ENCODE measurements at regions not wholly inside any gene's neighbourhood (a gene's known extent, or its start where the extent isn't known, plus 50 kb on each side); places are given as distances from the start of the nearest gene placed in this dataset.

GRCh38 chr1:101379950-101380349 lies 143.1 kb downstream of the S1PR1 start:
- TF ChIP-seq, protein P1, sequence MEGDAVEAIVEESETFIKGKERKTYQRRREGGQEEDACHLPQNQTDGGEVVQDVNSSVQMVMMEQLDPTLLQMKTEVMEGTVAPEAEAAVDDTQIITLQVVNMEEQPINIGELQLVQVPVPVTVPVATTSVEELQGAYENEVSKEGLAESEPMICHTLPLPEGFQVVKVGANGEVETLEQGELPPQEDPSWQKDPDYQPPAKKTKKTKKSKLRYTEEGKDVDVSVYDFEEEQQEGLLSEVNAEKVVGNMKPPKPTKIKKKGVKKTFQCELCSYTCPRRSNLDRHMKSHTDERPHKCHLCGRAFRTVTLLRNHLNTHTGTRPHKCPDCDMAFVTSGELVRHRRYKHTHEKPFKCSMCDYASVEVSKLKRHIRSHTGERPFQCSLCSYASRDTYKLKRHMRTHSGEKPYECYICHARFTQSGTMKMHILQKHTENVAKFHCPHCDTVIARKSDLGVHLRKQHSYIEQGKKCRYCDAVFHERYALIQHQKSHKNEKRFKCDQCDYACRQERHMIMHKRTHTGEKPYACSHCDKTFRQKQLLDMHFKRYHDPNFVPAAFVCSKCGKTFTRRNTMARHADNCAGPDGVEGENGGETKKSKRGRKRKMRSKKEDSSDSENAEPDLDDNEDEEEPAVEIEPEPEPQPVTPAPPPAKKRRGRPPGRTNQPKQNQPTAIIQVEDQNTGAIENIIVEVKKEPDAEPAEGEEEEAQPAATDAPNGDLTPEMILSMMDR (IDR thresholded peaks at IDR 0.05; ENCODE audit: partially characterized antibody, unreplicated experiment), result no peak
- peaks cover 22% of the 10 kb centered on the region for H3K4me1 Mint-ChIP-seq (ENCODE audit: low read depth, unreplicated experiment)
- DNase-seq, result no peak
- no peaks in the 10 kb centered on the region for H3K27me3 Mint-ChIP-seq (ENCODE audit: unreplicated experiment)
- no peak overlapping the region for H3K27ac Mint-ChIP-seq (ENCODE audit: unreplicated experiment)
- H3K4me3 Mint-ChIP-seq (ENCODE audit: unreplicated experiment), result no peak overlapping the region
- no peaks in the 10 kb centered on the region for H3K36me3 Mint-ChIP-seq (ENCODE audit: unreplicated experiment)
- H3K9me3 Mint-ChIP-seq (ENCODE audit: unreplicated experiment), result peaks cover 6% of the 10 kb centered on the region

DNA sequence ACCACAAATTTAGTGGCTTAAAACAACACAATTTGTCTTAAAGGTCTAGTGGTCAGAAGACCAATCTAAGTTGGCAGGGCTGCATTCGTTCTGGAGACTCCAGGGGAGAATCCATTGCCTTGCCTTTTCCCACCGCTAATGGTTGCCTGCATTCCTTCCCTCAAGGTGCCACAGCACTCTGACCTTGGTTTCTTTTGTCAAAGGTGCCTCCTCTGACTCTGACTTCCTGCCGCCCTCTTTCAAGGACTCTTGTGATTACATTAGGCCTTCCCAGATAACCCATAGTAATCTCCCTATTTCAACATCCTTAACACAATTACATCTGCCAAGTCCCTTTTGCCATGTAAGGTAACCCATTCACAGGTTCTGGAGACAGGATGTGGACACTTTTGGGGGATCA lies 145.3 kb downstream of the S1PR1 start:
- Mint-ChIP-seq H3K9me3 (ENCODE audit: unreplicated experiment) (peaks cover 6% of the 10 kb centered on the region), H3K4me1 (ENCODE audit: low read depth, unreplicated experiment) (peaks cover 12% of the 10 kb centered on the region), H3K27ac (ENCODE audit: unreplicated experiment) (peak overlapping the region; percentile 14), H3K36me3 (ENCODE audit: unreplicated experiment) (peaks cover 6% of the 10 kb centered on the region), H3K4me3 (ENCODE audit: unreplicated experiment) (no peak overlapping the region), H3K27me3 (ENCODE audit: unreplicated experiment) (no peaks in the 10 kb centered on the region)
- TF ChIP-seq, protein P1 (IDR thresholded peaks at IDR 0.05; ENCODE audit: partially characterized antibody, unreplicated experiment), result no peak
- DNase-seq, result no peak

GRCh38 chr1:101388904-101389546 lies 152.2 kb downstream of the S1PR1 start:
- Mint-ChIP-seq H3K27me3 (ENCODE audit: unreplicated experiment) (no peaks in the 10 kb centered on the region), H3K36me3 (ENCODE audit: unreplicated experiment) (peaks cover 11% of the 10 kb centered on the region), H3K9me3 (ENCODE audit: unreplicated experiment) (peaks cover 7% of the 10 kb centered on the region), H3K4me1 (ENCODE audit: low read depth, unreplicated experiment) (no peaks in the 10 kb centered on the region), H3K27ac (ENCODE audit: unreplicated experiment) (no peak overlapping the region), H3K4me3 (ENCODE audit: unreplicated experiment) (no peak overlapping the region)
- DNase-seq, result no peak
- TF ChIP-seq, protein P1 (IDR thresholded peaks at IDR 0.05; ENCODE audit: partially characterized antibody, unreplicated experiment), result no peak

GRCh38 chr1:101389547-101389929 lies 152.7 kb downstream of the S1PR1 start:
- peaks cover 11% of the 10 kb centered on the region for H3K36me3 Mint-ChIP-seq (ENCODE audit: unreplicated experiment)
- H3K9me3 Mint-ChIP-seq (ENCODE audit: unreplicated experiment), result peaks cover 7% of the 10 kb centered on the region
- no peaks in the 10 kb centered on the region for H3K27me3 Mint-ChIP-seq (ENCODE audit: unreplicated experiment)
- H3K4me1 Mint-ChIP-seq (ENCODE audit: low read depth, unreplicated experiment), result no peaks in the 10 kb centered on the region
- no peak overlapping the region for H3K27ac Mint-ChIP-seq (ENCODE audit: unreplicated experiment)
- no peak overlapping the region for H3K4me3 Mint-ChIP-seq (ENCODE audit: unreplicated experiment)
- DNase-seq, result no peak
- TF ChIP-seq, protein P1 (IDR thresholded peaks at IDR 0.05; ENCODE audit: partially characterized antibody, unreplicated experiment), result no peak

GRCh38 chr1:101392552-101392951 lies 155.7 kb downstream of the S1PR1 start:
- Mint-ChIP-seq H3K27me3 (ENCODE audit: unreplicated experiment) (no peaks in the 10 kb centered on the region), H3K4me3 (ENCODE audit: unreplicated experiment) (no peak overlapping the region)
- TF ChIP-seq, protein P1 (IDR thresholded peaks at IDR 0.05; ENCODE audit: partially characterized antibody, unreplicated experiment), result no peak

More at GRCh38 chr1:101392552-101392951, 155.7 kb downstream of the S1PR1 start:
- H3K9me3 Mint-ChIP-seq (ENCODE audit: unreplicated experiment), result peaks cover 7% of the 10 kb centered on the region
- peaks cover 5% of the 10 kb centered on the region for H3K36me3 Mint-ChIP-seq (ENCODE audit: unreplicated experiment)
- H3K4me1 Mint-ChIP-seq (ENCODE audit: low read depth, unreplicated experiment), result no peaks in the 10 kb centered on the region
- H3K27ac Mint-ChIP-seq (ENCODE audit: unreplicated experiment), result no peak overlapping the region
- DNase-seq, result no peak

Data from glutamatergic neuron (in vitro differentiated cells).